DMS79 treated with DMSO at 0.1 percent for 48 hours (cell line): ENCODE measurements at regions not wholly inside any gene's neighbourhood (a gene's known extent, or its start where the extent isn't known, plus 50 kb on each side); places are given as distances from the start of the nearest gene placed in this dataset.

ENCODE experiments used
- DNase-seq: peaks from one replicate; lab custom pipeline; 2025; lab: John Stamatoyannopoulos, UW

- DNase-seq, result no peak
These were observed 202.8 kb upstream of the TBC1D5 start for GRCh38 chr3:17945018-17945798.

GRCh38 chr3:17942856-17943255 is 200.4 kb upstream of the TBC1D5 start:
- no peak for DNase-seq

GRCh38 chr3:17941766-17942165 is 199.3 kb upstream of the TBC1D5 start:
- no peak for DNase-seq

GRCh38 chr3:17941152-17941551 is 198.7 kb upstream of the TBC1D5 start:
- DNase-seq, result no peak

- DNase-seq, result no peak
These were observed 196.7 kb upstream of the TBC1D5 start for GRCh38 chr3:17939157-17939556.

- DNase-seq, result no peak
These were observed 195.9 kb upstream of the TBC1D5 start for GRCh38 chr3:17938313-17938712.

- DNase-seq, result no peak
These were observed 194.5 kb upstream of the TBC1D5 start for GRCh38 chr3:17936736-17937480.

GRCh38 chr3:17935222-17935621 is 192.8 kb upstream of the TBC1D5 start:
- peak; percentile 52 for DNase-seq

GRCh38 chr3:17932136-17932771 is 189.8 kb upstream of the TBC1D5 start:
- DNase-seq, result no peak

GRCh38 chr3:17931131-17931530 is 188.7 kb upstream of the TBC1D5 start:
- no peak for DNase-seq

- no peak for DNase-seq
These were observed 186.2 kb upstream of the TBC1D5 start for GRCh38 chr3:17928502-17929145.

- no peak for DNase-seq
These were observed 184.6 kb upstream of the TBC1D5 start for GRCh38 chr3:17927036-17927435.

GRCh38 chr3:17915341-17915740 is 172.9 kb upstream of the TBC1D5 start:
- no peak for DNase-seq

GRCh38 chr3:17913359-17913758 is 170.9 kb upstream of the TBC1D5 start:
- no peak for DNase-seq

- no peak for DNase-seq
These were observed 169.7 kb upstream of the TBC1D5 start for GRCh38 chr3:17911986-17912760.

GRCh38 chr3:17910922-17911321 is 168.5 kb upstream of the TBC1D5 start:
- no peak for DNase-seq

GRCh38 chr3:17909714-17910113 is 167.3 kb upstream of the TBC1D5 start:
- no peak for DNase-seq

GRCh38 chr3:17908399-17909191 is 166.2 kb upstream of the TBC1D5 start:
- no peak for DNase-seq

- no peak for DNase-seq
These were observed 163.6 kb upstream of the TBC1D5 start for GRCh38 chr3:17905996-17906395.

- no peak for DNase-seq
These were observed 159.5 kb upstream of the TBC1D5 start for GRCh38 chr3:17901893-17902292.
